Stomach (tissue), 4 donors: ENCODE measurements at regions not wholly inside any gene's neighbourhood (a gene's known extent, or its start where the extent isn't known, plus 50 kb on each side); places are given as distances from the start of the nearest gene placed in this dataset.

Source experiments
- EP300 ChIP-seq: sonication (generic); formaldehyde crosslinking; IDR thresholded peaks from one replicate; pipeline ENCODE4 v1.6.1; 2017; ENCODE audit warnings: antibody characterized with exemption
- TF ChIP-seq, protein P1 (sequence below), 7 experiments: fragments of 450-650 bp in 4 of 7; fragments of 200-600 bp in 3 of 7; sonication (generic) in 3 of 7; IDR thresholded peaks; one replicate each; pipeline ENCODE4 v1.5.1; 2016 to 2019; ENCODE audit warnings: antibody characterized with exemption in 7 of 7, control low read depth in 2 of 7, mild to moderate bottlenecking in 1 of 7

DNA sequence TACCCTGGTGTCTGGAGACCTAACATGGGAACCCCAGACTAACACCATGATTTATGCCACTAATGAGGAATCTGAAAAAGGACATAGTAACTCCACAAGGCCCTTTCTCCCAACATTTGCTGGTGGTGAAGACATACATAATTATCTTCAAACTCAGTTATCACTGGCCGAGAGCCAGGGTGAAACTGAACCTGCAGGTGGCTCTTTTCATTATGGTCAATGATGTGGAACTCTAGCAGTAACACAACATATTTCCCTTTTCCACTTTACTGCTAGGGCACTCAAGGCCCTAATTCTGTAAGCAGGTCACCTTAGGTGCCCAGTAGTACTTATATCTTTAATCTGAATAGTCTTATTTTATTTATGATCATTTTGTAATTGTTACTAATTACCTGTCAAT is 326.4 kb upstream of the SATB1 start:
- TF ChIP-seq, protein P1, sequence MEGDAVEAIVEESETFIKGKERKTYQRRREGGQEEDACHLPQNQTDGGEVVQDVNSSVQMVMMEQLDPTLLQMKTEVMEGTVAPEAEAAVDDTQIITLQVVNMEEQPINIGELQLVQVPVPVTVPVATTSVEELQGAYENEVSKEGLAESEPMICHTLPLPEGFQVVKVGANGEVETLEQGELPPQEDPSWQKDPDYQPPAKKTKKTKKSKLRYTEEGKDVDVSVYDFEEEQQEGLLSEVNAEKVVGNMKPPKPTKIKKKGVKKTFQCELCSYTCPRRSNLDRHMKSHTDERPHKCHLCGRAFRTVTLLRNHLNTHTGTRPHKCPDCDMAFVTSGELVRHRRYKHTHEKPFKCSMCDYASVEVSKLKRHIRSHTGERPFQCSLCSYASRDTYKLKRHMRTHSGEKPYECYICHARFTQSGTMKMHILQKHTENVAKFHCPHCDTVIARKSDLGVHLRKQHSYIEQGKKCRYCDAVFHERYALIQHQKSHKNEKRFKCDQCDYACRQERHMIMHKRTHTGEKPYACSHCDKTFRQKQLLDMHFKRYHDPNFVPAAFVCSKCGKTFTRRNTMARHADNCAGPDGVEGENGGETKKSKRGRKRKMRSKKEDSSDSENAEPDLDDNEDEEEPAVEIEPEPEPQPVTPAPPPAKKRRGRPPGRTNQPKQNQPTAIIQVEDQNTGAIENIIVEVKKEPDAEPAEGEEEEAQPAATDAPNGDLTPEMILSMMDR (IDR thresholded peaks at IDR 0.05): no peak
- no peak for TF ChIP-seq EP300
